Endothelial cell of umbilical vein (primary cell): ENCODE measurements at regions not wholly inside any gene's neighbourhood (a gene's known extent, or its start where the extent isn't known, plus 50 kb on each side); places are given as distances from the start of the nearest gene placed in this dataset.

ENCODE experiments used
- BruUV-seq: library from RNA; stranded (reverse); fragments of 400-500 nt; replicated peaks from 2 replicates; lab custom pipeline; 2021; lab: Mats Ljungman, UMichigan
- CTCF ChIA-PET: fragments of 300-600, 350-600 bp; sonication (Branson Sonifier 250); formaldehyde crosslinking; loops from one replicate; lab custom pipeline; 2021; ENCODE audit warnings: antibody characterized with exemption, inconsistent platforms; lab: Charles Lee
- POLR2A ChIA-PET: fragments of 300-600, 350-600 bp; sonication (Branson Sonifier 250); formaldehyde crosslinking; loops from one replicate; lab custom pipeline; 2021; ENCODE audit warnings: antibody characterized with exemption, inconsistent platforms; lab: Charles Lee
- DNase-seq: peaks from one replicate; pipeline ENCODE4 v3.0.0-alpha.2; 2011; ENCODE audit warnings: low read depth, low spot score
- FAIRE-seq: peaks from 2 replicates; lab custom pipeline; 2011; peaks lifted over from hg19 to GRCh38; lab: Jason Lieb, UNC
- H2AFZ ChIP-seq: 2 replicates; pipeline ENCODE4 v1.6.0; 2012; ENCODE audit warnings: low read depth, low read length, control low read depth, inconsistent platforms
- H3K27ac ChIP-seq: 2 replicates; pipeline ENCODE4 v1.5.1; 2011; ENCODE audit warnings: low read depth, mild to moderate bottlenecking, control low read depth, low read length, moderate library complexity; ENCODE audit not compliant: insufficient read depth
- H3K27me3 ChIP-seq, 2 experiments: 2 replicates each; pipeline versions ENCODE4 v1.6.0 to v1.6.1; 2011; ENCODE audit warnings: low read length in 2 of 2, mixed read lengths in 1 of 2; ENCODE audit not compliant: control insufficient read depth in 2 of 2, insufficient read depth in 2 of 2
- H3K36me3 ChIP-seq, 2 experiments: 2 replicates in 1 of 2; 3 replicates in 1 of 2; pipeline ENCODE4 v1.5.1; 2011; ENCODE audit warnings: low read length in 2 of 2, mild to moderate bottlenecking in 1 of 2, moderate library complexity in 1 of 2; ENCODE audit not compliant: control insufficient read depth in 2 of 2, insufficient read depth in 2 of 2; ENCODE audit errors: extremely low read depth in 1 of 2
- H3K4me1 ChIP-seq: 3 replicates; pipeline ENCODE4 v1.5.1; 2011; ENCODE audit warnings: mild to moderate bottlenecking, low read length; ENCODE audit not compliant: control insufficient read depth, insufficient read depth; ENCODE audit errors: extremely low read depth
- H3K4me2 ChIP-seq: 2 replicates; pipeline ENCODE4 v1.6.1; 2011; ENCODE audit warnings: low read length, control low read depth, mixed read lengths; ENCODE audit not compliant: insufficient read depth
- H3K4me3 ChIP-seq, 3 experiments: fragments of 200-600 bp in 1 of 3; sonication (generic), shearing (Covaris generic) in 1 of 3; replicated peaks in 1 of 3; 2 replicates each; pipeline ENCODE4 v1.5.1; 2011 to 2016; ENCODE audit warnings: control low read depth in 3 of 3, low read length in 3 of 3, mild to moderate bottlenecking in 2 of 3, inconsistent platforms in 1 of 3, low read depth in 1 of 3, moderate library complexity in 1 of 3; ENCODE audit not compliant: insufficient read depth in 1 of 3
- H3K79me2 ChIP-seq: 2 replicates; pipeline ENCODE4 v1.6.0; 2012; ENCODE audit warnings: low read length, inconsistent platforms; ENCODE audit not compliant: control insufficient read depth, insufficient read depth
- H3K9ac ChIP-seq: replicated peaks from 2 replicates; pipeline ENCODE3; 2011; ENCODE audit warnings: low read length, control low read depth; ENCODE audit not compliant: insufficient read depth; ENCODE audit errors: extremely low read depth
- H3K9me1 ChIP-seq: replicated peaks from 3 replicates; pipeline ENCODE4 v1.6.0; 2011; ENCODE audit warnings: mild to moderate bottlenecking, low read length; ENCODE audit not compliant: control insufficient read depth, insufficient read depth; ENCODE audit errors: extremely low read depth
- H3K9me3 ChIP-seq: replicated peaks from 2 replicates; pipeline ENCODE4 v1.5.1; 2012; ENCODE audit warnings: low read length, inconsistent platforms; ENCODE audit not compliant: control insufficient read depth, insufficient read depth
- H4K20me1 ChIP-seq: replicated peaks from 2 replicates; pipeline ENCODE3; 2011; ENCODE audit warnings: mild to moderate bottlenecking, low read length; ENCODE audit not compliant: control insufficient read depth, insufficient read depth; ENCODE audit errors: extremely low read depth
- CTCF ChIP-seq, 2 donors: IDR thresholded peaks; 1 replicate in 1 of 2; 2 replicates in 1 of 2; pipeline ENCODE4 v1.5.1; 2011; ENCODE audit warnings: low read length in 2 of 2, mild to moderate bottlenecking in 2 of 2, moderate library complexity in 2 of 2, control low read depth in 1 of 2, inconsistent platforms in 1 of 2, low read depth in 1 of 2; ENCODE audit not compliant: insufficient read depth in 1 of 2; ENCODE audit errors: extremely low read depth in 1 of 2
- EZH2 ChIP-seq: IDR thresholded peaks from 2 replicates; pipeline ENCODE4 v1.6.1; 2012; ENCODE audit warnings: borderline replicate concordance, low read depth, mild to moderate bottlenecking, moderate library complexity, low read length, inconsistent platforms; ENCODE audit not compliant: severe bottlenecking
- FOS ChIP-seq: IDR thresholded peaks from 2 replicates; pipeline ENCODE4 v1.6.1; 2011; ENCODE audit warnings: mild to moderate bottlenecking, low read length, moderate library complexity, borderline replicate concordance; ENCODE audit not compliant: insufficient read depth
- GATA2 ChIP-seq: IDR thresholded peaks from 2 replicates; pipeline ENCODE4 v1.7.0; 2011; ENCODE audit warnings: low read depth, mild to moderate bottlenecking, moderate library complexity, mixed read lengths, low read length; ENCODE audit not compliant: insufficient read length, insufficient read depth
- JUN ChIP-seq: IDR thresholded peaks from 2 replicates; pipeline ENCODE4 v1.6.1; 2011; ENCODE audit warnings: borderline replicate concordance, low read depth; ENCODE audit not compliant: insufficient read length, insufficient read depth
- MAX ChIP-seq: IDR thresholded peaks from 2 replicates; pipeline ENCODE4 v1.6.1; 2011; ENCODE audit not compliant: insufficient read depth, insufficient read length
- MYC ChIP-seq: IDR thresholded peaks from one replicate; pipeline ENCODE4 v1.6.1; 2011; ENCODE audit warnings: mild to moderate bottlenecking, low read depth, low read length
- POLR2A ChIP-seq: IDR thresholded peaks from 2 replicates; pipeline ENCODE4 v1.6.1; 2012; ENCODE audit warnings: low read depth, mild to moderate bottlenecking, control low read depth, low read length
- POLR2AphosphoS5 ChIP-seq: IDR thresholded peaks from 2 replicates; pipeline ENCODE4 v1.6.1; 2012; ENCODE audit warnings: low read depth, mild to moderate bottlenecking, control low read depth, low read length, moderate library complexity; ENCODE audit not compliant: insufficient read depth
- dilution Hi-C: fragments of 300-500 bp; cut with MboI; formaldehyde crosslinking; loops from one replicate; pipeline ENCODE4 v1.15.0; 2019; ENCODE audit warnings: low sequenced_read_pairs; ENCODE audit not compliant: extremely low pct_ligation_motif_present
- intact Hi-C: fragments of 100-400 bp; cut with micrococcal nuclease; formaldehyde crosslinking; loops from one replicate; pipeline ENCODE4 v1.10.0; 2022

- dilution Hi-C loops (no loop called here), intact Hi-C loops (no loop called here)
- TF ChIP-seq CTCF (IDR thresholded peaks at IDR 0.05; ENCODE audit: extremely low read depth in 1 of 2, insufficient read depth in 1 of 2, low read depth in 1 of 2, low read length in 2 of 2): no peak
- no peak for TF ChIP-seq GATA2
- no peak for TF ChIP-seq MYC
- no peak for TF ChIP-seq MAX
- no peak for TF ChIP-seq EZH2
- no peak for TF ChIP-seq JUN
- TF ChIP-seq POLR2A: no peak
- no peak for TF ChIP-seq FOS
- TF ChIP-seq POLR2AphosphoS5: no peak
- H3K9me3 ChIP-seq: no peaks in the 10 kb centered on the region
- POLR2A ChIA-PET: no interaction called here
- no peaks in the 10 kb centered on the region for H3K4me1 ChIP-seq
- no peak overlapping the region for H3K4me2 ChIP-seq
- H3K9ac ChIP-seq: no peak overlapping the region
- H3K9me1 ChIP-seq: no peaks in the 10 kb centered on the region
- H3K4me3 ChIP-seq: no peak overlapping the region
- no peak overlapping the region for H2AFZ ChIP-seq
- no peaks in the 10 kb centered on the region for H4K20me1 ChIP-seq
- BruUV-seq: no TSS peak
- H3K27me3 ChIP-seq: no peaks in the 10 kb centered on the region
- H3K79me2 ChIP-seq: no peaks in the 10 kb centered on the region
- CTCF ChIA-PET: interaction anchor here (1.0 kb wide), 1 partner anchor 17 kb away, joined by 4 read pairs; no protein-coding TSS in a partner anchor
- H3K36me3 ChIP-seq: no peaks in the 10 kb centered on the region
- H3K27ac ChIP-seq: no peak overlapping the region
- no peak for DNase-seq
- FAIRE-seq: no peak
Measured at GRCh38 chr1:209265301-209265700, 318.2 kb upstream of the CAMK1G start.
